Mucosa of descending colon (tissue), 3 donors: ENCODE measurements at regions not wholly inside any gene's neighbourhood (a gene's known extent, or its start where the extent isn't known, plus 50 kb on each side); places are given as distances from the start of the nearest gene placed in this dataset.
A peak's percentile ranks its signal among the peaks of the same experiment; 100 is the strongest.
"Not testable (repeated sequence)": the region's sequence is repeated elsewhere in the genome, so short reads cannot be mapped to it uniquely, and the experiment has no call there.

Source experiments
- ATAC-seq: fragments of 200-7000 bp; cut with Tn5 transposase; one replicate; pipeline ENCODE4 v1.9.1; 2020; ENCODE audit warnings: mild to moderate bottlenecking, moderate library complexity
- DNase-seq, 3 donors: peaks; one replicate each; pipeline ENCODE4 v3.0.0-alpha.2; 2020
- H3K36me3 ChIP-seq: fragments of 200-600 bp; one replicate; pipeline ENCODE4 v1.8.0; 2021; ENCODE audit warnings: low read depth, mild to moderate bottlenecking
- H3K4me1 ChIP-seq: fragments of 200-600 bp; one replicate; pipeline ENCODE4 v1.8.0; 2021; ENCODE audit warnings: low read depth, mild to moderate bottlenecking
- H3K4me3 ChIP-seq: fragments of 200-600 bp; one replicate; pipeline ENCODE4 v1.8.0; 2021; ENCODE audit warnings: mild to moderate bottlenecking
- H3K9me3 ChIP-seq: fragments of 200-600 bp; one replicate; pipeline ENCODE4 v1.8.0; 2021; ENCODE audit warnings: mild to moderate bottlenecking
- intact Hi-C, 2 donors: fragments of 100-400 bp; cut with DNase I in 1 of 2; cut with micrococcal nuclease in 1 of 2; formaldehyde crosslinking; loops; one replicate each; pipeline versions ENCODE4 v1.11.0 to v1.11.1; 2022; cut with DNase I, micrococcal nuclease
- donor health status: DM: no; HTN: no; CAD: no; lungs with moderate emphysema.
- donor health status: DM: no; HTN: no; CAD: no.
- donor health status: DM: no; HTN: yes; CAD: no.

DNA sequence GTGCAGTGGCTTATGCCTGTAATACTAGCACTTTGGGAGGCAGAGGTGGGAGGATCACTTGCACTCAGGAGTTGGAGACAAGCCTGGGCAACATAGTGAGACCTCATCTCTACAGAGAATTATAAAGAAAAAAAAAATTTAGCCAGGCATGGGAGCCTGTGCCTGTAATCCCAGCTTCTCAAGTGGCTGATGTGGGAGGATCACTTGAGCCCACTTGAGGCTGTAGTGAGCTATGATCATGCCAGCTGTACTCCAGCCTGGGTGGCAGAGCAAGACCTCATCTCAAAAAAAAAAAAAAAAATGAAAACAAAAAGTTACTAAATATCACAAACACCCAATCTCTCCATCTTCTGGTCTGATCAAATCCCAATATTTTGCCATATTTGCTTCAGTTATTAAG, 142.6 kb downstream of the DAZ2 start:
- H3K4me1 ChIP-seq, intact Hi-C loops, ATAC-seq, H3K9me3 ChIP-seq, DNase-seq, H3K36me3 ChIP-seq, H3K4me3 ChIP-seq: not testable (repeated sequence)

DNA sequence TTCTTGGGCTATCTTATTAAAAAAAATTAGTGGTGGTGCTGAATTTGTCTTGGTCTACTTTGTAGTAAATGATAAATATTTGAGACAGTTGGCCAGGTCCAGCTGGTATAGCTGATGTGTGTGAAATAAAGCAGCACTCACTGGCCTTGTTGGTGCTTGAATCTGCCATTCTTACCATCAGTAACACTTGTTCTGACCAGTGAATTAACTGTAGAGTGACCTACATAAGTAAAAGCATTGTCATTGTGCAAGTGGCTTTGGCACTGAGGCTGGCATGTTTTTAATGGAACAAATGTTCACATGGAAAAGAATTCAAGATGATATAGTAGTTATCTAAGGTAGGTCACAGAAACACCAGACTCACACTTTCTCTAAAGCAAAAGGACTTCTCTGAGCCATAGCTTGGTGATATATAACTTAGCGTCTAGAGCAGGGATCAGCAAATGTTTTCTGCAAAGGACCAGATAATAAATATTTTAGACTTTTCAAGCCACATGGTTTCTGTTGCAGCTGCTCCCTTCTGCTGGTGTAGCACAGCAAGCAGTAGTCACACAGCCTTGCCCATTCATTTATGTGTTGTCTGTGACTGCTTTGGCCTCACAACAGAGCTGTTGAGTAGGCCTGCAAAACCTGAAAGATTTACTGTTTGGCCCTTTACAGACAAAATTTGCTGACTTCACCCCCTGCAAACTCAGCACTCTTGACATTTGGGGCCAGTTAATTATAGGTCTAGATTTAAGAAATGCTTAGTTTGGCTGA, 144.1 kb downstream of the DAZ2 start:
- H3K9me3 ChIP-seq, ATAC-seq, H3K4me3 ChIP-seq, intact Hi-C loops, H3K36me3 ChIP-seq, H3K4me1 ChIP-seq, DNase-seq: not testable (repeated sequence)

DNA sequence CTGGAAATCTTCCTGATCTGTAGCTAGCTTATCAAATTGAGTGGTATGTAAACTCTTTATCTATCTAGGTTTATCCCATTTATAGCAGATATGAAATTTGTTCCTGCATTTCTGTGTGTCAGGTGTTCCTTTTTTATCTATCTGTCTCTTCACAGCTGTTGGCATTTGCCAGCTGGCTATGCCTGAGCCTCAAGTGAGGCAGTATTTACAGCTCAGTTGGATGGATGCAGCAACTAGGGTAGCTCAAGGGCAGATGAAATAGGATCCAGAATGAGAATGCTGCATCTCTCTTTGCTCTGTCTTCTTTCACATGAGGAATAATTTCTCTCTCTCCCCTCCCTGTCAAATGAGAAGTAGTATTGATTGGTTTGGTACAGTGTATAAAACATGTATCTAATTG, 144.8 kb downstream of the DAZ2 start:
- not testable (repeated sequence) for ATAC-seq, DNase-seq, H3K36me3 ChIP-seq

DNA sequence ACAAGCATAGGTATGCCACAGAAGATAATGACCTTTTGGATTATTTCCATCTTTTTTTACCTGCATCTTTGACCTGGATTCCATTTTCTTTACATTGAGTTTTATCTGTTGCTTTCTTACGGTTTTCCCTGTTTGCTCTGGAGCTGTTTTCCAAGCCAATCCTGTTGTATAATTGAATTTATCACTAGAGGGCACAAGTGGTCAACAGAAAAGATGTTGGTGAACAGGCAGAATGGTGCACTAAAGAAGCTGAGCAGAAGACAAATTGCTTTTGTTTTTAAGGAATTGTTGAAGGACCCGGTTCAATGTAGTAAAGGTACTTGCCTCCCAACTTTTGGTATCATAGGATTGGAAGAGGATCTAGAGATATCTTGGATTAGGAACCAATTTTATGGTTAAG, 177.8 kb downstream of the DAZ2 start:
- H3K4me3 ChIP-seq, DNase-seq, H3K36me3 ChIP-seq, intact Hi-C loops, H3K4me1 ChIP-seq, H3K9me3 ChIP-seq, ATAC-seq: not testable (repeated sequence)

More for the DNA sequence above, 144.8 kb downstream of the DAZ2 start:
- H3K9me3 ChIP-seq, H3K4me1 ChIP-seq, H3K4me3 ChIP-seq, intact Hi-C loops: not testable (repeated sequence)

DNA sequence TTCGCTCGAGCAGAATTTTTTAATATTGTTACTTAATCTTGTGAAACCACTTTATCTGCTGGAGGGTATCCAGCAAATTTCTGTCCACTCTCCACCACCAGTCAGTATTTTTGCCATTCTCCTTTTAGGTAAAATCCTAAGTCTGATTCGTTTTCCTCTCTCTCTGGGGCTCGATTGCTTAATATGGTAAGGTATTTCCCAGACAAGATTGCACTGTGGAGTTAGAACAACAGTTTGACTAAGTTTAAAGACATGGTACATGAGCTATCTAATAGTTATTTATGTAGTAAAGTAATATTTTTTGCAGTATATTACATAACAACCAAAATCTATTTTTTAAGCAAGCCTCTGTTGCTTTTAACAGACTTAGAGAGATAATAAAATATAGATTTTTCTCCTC, 181.9 kb downstream of the DAZ2 start:
- DNase-seq, H3K36me3 ChIP-seq, H3K4me3 ChIP-seq, H3K4me1 ChIP-seq, ATAC-seq, intact Hi-C loops, H3K9me3 ChIP-seq: not testable (repeated sequence)

DNA sequence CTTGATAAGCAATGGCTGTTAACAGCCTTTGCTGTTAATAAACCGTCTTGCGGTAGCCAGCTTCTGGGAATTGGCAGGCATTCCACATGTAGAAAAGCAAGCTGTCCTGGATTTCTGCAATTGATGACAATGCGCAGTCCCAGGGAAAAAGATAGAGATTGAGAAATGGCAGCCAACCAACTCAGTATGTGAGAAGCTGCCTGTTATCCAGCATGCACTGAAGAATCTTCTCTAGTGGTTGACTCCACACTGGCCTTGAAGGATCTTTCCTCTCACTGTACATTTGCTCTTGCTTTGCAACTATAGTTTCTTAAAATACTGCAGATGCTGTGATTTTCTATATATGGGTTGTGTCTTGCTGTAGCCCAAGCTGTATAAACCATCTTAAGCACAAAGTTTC, 182.5 kb downstream of the DAZ2 start:
- ATAC-seq, intact Hi-C loops, H3K9me3 ChIP-seq, DNase-seq, H3K4me3 ChIP-seq, H3K4me1 ChIP-seq, H3K36me3 ChIP-seq: not testable (repeated sequence)

DNA sequence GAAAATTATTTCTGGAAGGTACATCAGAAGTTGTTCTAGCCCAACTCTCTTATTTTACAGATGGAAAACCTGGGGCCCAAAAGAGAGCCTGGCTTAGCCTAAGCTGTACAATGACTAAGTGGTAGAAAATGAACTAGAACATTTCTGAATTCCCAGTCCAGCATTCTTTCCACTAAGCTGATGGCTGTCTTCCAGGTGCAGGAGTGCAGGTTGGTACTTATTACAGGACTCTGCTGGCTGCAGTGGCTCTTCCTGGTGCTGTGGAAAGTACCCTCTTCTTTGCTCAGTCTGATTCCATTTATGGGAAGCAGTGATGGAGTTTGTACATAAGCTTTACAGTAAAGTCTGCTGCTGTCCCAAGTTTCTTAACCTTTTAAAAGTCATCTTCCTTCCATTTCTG, 196.6 kb downstream of the DAZ2 start:
- H3K9me3 ChIP-seq, H3K36me3 ChIP-seq, H3K4me1 ChIP-seq, DNase-seq, intact Hi-C loops, H3K4me3 ChIP-seq: not testable (repeated sequence)
- ATAC-seq, result peak; percentile 50

DNA sequence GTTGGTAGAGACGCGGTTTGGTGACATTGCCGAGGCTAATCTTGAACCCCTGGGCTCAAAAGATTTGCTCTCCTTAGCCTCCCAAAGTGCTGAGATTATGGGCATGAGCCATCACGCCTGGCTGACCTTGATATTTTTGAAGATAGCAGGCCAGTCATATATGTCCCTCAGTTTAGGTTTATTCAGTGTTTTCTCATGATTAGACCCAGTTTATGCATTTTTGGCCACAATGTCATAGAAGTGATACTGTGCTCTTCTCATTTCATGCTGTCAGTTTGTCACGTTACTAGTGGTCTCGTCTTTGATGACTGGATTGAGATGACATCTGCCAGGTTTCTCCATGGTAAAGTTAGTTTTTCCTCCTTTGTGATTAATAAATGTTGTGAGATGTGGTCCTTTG, 209.9 kb downstream of the DAZ2 start:
- intact Hi-C loops, H3K9me3 ChIP-seq, H3K4me1 ChIP-seq, H3K4me3 ChIP-seq, H3K36me3 ChIP-seq, DNase-seq, ATAC-seq: not testable (repeated sequence)

DNA sequence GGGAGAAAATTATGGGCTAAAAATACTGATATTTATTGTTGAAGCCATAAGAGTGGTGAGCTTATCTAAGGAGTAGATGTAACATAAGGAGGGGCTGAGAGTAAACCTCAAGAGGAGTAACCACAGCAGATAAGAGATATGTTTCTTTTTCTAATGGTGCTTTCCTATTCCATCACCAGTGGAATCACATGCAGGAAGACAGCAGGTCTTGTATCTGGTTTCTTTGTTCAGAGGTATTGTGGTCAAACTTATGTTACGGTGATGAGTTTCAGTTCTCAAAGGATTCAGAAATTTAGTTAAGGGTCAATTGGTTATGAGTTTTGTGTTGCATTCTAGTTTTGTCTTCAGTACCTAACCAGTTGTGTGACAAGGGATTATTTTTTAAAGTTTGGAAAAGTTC, 225.4 kb downstream of the DAZ2 start:
- DNase-seq, H3K9me3 ChIP-seq, intact Hi-C loops, H3K4me3 ChIP-seq, H3K4me1 ChIP-seq, ATAC-seq, H3K36me3 ChIP-seq: not testable (repeated sequence)

DNA sequence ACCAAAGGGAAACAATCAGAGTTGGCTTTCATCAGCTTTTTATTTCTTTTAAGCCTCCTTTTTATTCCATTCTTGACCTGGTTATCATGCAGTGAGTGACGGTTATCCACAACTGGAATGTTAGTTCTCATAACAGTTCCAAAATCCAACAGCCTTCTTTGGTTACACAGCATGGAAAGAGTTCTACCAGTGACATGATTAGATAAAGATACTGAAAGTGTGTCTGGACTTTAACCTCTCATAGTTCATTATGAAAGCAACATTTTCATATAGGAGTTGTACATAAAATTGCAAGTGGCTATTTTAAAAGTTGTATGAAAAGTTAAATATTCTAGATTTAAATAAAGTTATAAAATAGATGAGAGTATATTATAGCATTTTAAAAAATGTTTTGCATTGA, 225.9 kb downstream of the DAZ2 start:
- H3K4me1 ChIP-seq, ATAC-seq, DNase-seq, H3K4me3 ChIP-seq, H3K36me3 ChIP-seq, intact Hi-C loops, H3K9me3 ChIP-seq: not testable (repeated sequence)

DNA sequence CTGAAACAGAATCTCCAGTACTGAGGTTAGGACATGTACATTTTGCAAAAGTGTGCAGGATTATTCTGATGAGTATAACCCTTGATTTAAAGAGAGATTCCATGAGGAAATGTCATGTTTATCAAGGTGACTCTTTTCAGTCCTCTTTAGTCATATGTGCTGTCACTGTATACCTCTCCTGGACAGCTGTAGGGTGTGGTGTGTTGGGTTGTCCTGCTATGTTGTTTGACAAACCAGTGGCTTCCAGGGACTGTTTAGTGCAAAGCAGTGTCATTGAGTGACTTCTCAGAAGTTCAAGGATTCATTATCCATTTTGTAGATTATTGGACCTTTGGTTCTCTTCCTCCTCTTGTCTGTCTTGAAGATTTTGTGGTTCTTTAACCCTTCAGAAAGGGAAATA, 236.3 kb downstream of the DAZ2 start:
- DNase-seq, intact Hi-C loops: not testable (repeated sequence)
- peak; percentile 49 for ATAC-seq

DNA sequence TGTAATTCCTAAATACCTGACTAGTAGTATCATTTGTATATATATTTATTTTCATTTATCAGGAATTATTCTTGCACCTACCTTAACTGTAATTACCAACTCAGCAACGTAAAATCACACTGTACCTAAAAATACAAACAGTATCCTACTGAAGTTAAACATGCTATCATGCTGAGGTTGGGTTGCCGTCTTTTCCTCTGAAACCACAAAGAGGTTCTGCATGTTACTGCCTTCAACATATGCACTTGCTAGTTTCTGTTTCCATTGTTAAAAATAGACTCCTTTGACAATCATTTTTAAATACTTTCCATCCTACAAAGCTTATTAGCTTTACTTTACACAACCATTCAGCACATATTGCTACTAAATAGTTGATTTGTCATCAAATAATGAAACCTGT, 283.6 kb downstream of the DAZ2 start:
- intact Hi-C loops, H3K9me3 ChIP-seq, ATAC-seq, H3K36me3 ChIP-seq, DNase-seq, H3K4me3 ChIP-seq, H3K4me1 ChIP-seq: not testable (repeated sequence)

More for the DNA sequence above, 236.3 kb downstream of the DAZ2 start:
- H3K36me3 ChIP-seq, H3K4me3 ChIP-seq, H3K4me1 ChIP-seq, H3K9me3 ChIP-seq: not testable (repeated sequence)
